Liver (tissue), 8 donors: ENCODE measurements at regions not wholly inside any gene's neighbourhood (a gene's known extent, or its start where the extent isn't known, plus 50 kb on each side); places are given as distances from the start of the nearest gene placed in this dataset.

Experiments used
- DNase-seq: peaks from one replicate; pipeline ENCODE4 v3.0.0-alpha.2; 2017; ENCODE audit warnings: low spot score
- H3K27ac ChIP-seq, 2 donors: one replicate each; pipeline ENCODE4 v1.7.0; 2013; ENCODE audit warnings: inconsistent platforms in 2 of 2, low read length in 2 of 2, control low read depth in 1 of 2, low read depth in 1 of 2, mild to moderate bottlenecking in 1 of 2
- H3K27me3 ChIP-seq, 4 donors: one replicate each; pipeline versions ENCODE4 v1.6.1 to v1.7.0; 2013; ENCODE audit warnings: low read length in 3 of 4, inconsistent platforms in 1 of 4, mild to moderate bottlenecking in 1 of 4, moderate library complexity in 1 of 4; ENCODE audit not compliant: control insufficient read depth in 4 of 4, insufficient read depth in 4 of 4
- H3K36me3 ChIP-seq, 4 donors: one replicate each; pipeline versions ENCODE4 v1.6.1 to v1.7.0; 2013; ENCODE audit warnings: low read length in 3 of 4, mild to moderate bottlenecking in 3 of 4, low read depth in 1 of 4, moderate library complexity in 1 of 4; ENCODE audit not compliant: control insufficient read depth in 4 of 4, insufficient read depth in 3 of 4
- H3K4me1 ChIP-seq, 4 donors: one replicate each; pipeline versions ENCODE4 v1.6.1 to v1.7.0; 2013; ENCODE audit warnings: low read length in 3 of 4, mild to moderate bottlenecking in 3 of 4, moderate library complexity in 1 of 4; ENCODE audit not compliant: control insufficient read depth in 4 of 4, insufficient read depth in 4 of 4
- H3K4me3 ChIP-seq, 3 donors: one replicate each; pipeline versions ENCODE4 v1.6.1 to v1.7.0; 2013; ENCODE audit warnings: low read length in 3 of 3, control low read depth in 1 of 3, low read depth in 1 of 3, mild to moderate bottlenecking in 1 of 3
- H3K9ac ChIP-seq, 2 donors: one replicate each; pipeline ENCODE4 v1.7.0; 2013; ENCODE audit warnings: low read length in 2 of 2, mild to moderate bottlenecking in 2 of 2, moderate library complexity in 2 of 2, control low read depth in 1 of 2, low read depth in 1 of 2
- H3K9me3 ChIP-seq, 4 donors: one replicate each; pipeline versions ENCODE4 v1.6.1 to v1.7.0; 2013; ENCODE audit warnings: low read length in 3 of 4; ENCODE audit not compliant: control insufficient read depth in 4 of 4
- ATF3 ChIP-seq: IDR thresholded peaks from 2 replicates; pipeline ENCODE4 v1.6.1; 2016; ENCODE audit warnings: antibody characterized with exemption
- CTCF ChIP-seq: fragments of 150-350 bp; IDR thresholded peaks from 2 replicates; pipeline ENCODE4 v1.5.1; 2017; ENCODE audit warnings: improper control_type of control experiment, low read depth, low read length; ENCODE audit not compliant: missing input control
- EGR1 ChIP-seq, 2 donors: IDR thresholded peaks; 2 replicates each; pipeline ENCODE4 v1.6.1; 2016 to 2018; ENCODE audit warnings: antibody characterized with exemption in 2 of 2, low read depth in 2 of 2
- FOXA1 ChIP-seq: IDR thresholded peaks from 2 replicates; pipeline ENCODE4 v1.6.1; 2016; ENCODE audit warnings: antibody characterized with exemption
- FOXA2 ChIP-seq: IDR thresholded peaks from 2 replicates; pipeline ENCODE4 v1.6.1; 2016; ENCODE audit warnings: antibody characterized with exemption
- GABPA ChIP-seq, 2 donors: IDR thresholded peaks in 1 of 2; conservative IDR thresholded peaks in 1 of 2; 2 replicates each; pipeline ENCODE4 v1.6.1; 2016; ENCODE audit warnings: antibody characterized with exemption in 2 of 2, mild to moderate bottlenecking in 1 of 2, moderate library complexity in 1 of 2
- HNF4A ChIP-seq, 2 donors: conservative IDR thresholded peaks; 2 replicates each; pipeline ENCODE4 v1.6.1; 2016; ENCODE audit warnings: antibody characterized with exemption in 2 of 2, mild to moderate bottlenecking in 2 of 2
- HNF4G ChIP-seq: IDR thresholded peaks from 2 replicates; pipeline ENCODE4 v1.6.1; 2016; ENCODE audit warnings: antibody characterized with exemption
- JUND ChIP-seq, 2 donors: IDR thresholded peaks; 2 replicates each; pipeline ENCODE4 v1.6.1; 2016; ENCODE audit warnings: antibody characterized with exemption in 2 of 2
- MAX ChIP-seq: IDR thresholded peaks from 2 replicates; pipeline ENCODE4 v1.6.1; 2016; ENCODE audit warnings: antibody characterized with exemption
- NR2F2 ChIP-seq: IDR thresholded peaks from 2 replicates; pipeline ENCODE4 v1.6.1; 2016; ENCODE audit warnings: antibody characterized with exemption
- RAD21 ChIP-seq, 2 donors: IDR thresholded peaks; 2 replicates each; pipeline ENCODE4 v1.6.1; 2016; ENCODE audit warnings: antibody characterized with exemption in 2 of 2, mild to moderate bottlenecking in 2 of 2
- REST ChIP-seq: IDR thresholded peaks from 2 replicates; pipeline ENCODE4 v1.6.1; 2016; ENCODE audit warnings: antibody characterized with exemption, mild to moderate bottlenecking
- RXRA ChIP-seq, 2 donors: IDR thresholded peaks; 2 replicates each; pipeline ENCODE4 v1.6.1; 2017 to 2018; ENCODE audit warnings: antibody characterized with exemption in 2 of 2, mild to moderate bottlenecking in 1 of 2
- SP1 ChIP-seq: IDR thresholded peaks from 2 replicates; pipeline ENCODE4 v1.6.1; 2018; ENCODE audit warnings: antibody characterized with exemption, mild to moderate bottlenecking
- TAF1 ChIP-seq: conservative IDR thresholded peaks from 2 replicates; pipeline ENCODE4 v1.6.1; 2016; ENCODE audit warnings: antibody characterized with exemption, mild to moderate bottlenecking
- YY1 ChIP-seq: IDR thresholded peaks from 2 replicates; pipeline ENCODE4 v1.6.1; 2016; ENCODE audit warnings: antibody characterized with exemption, mild to moderate bottlenecking
- ZBTB33 ChIP-seq: IDR thresholded peaks from 2 replicates; pipeline ENCODE4 v1.6.1; 2016; ENCODE audit warnings: antibody characterized with exemption
- WGBS: extraction: QIAGEN DNeasy Blood & Tissue Kit; methylation state at CpG from one replicate; pipeline ENCODE4 v1.1.7; 2013; 5-methylcytosine and 5-hydroxymethylcytosine counted together
- donor health status: healthy.
- donor health status: healthy.
- donor health status: healthy.
- donor health status: healthy.
- donor health status: healthy.

GRCh38 chr15:81475926-81476325, 101.9 kb upstream of the TMC3 start:
- Histone ChIP-seq H3K9ac (no peak overlapping the region), H3K9me3 (no peaks in the 10 kb centered on the region), H3K4me1 (no peaks in the 10 kb centered on the region), H3K27me3 (no peaks in the 10 kb centered on the region), H3K4me3 (no peak overlapping the region), H3K36me3 (no peaks in the 10 kb centered on the region), H3K27ac (no peak overlapping the region)
- no peak for DNase-seq
- TF ChIP-seq MAX = no peak
- no peak for TF ChIP-seq YY1
- TF ChIP-seq NR2F2 = no peak
- no peak for TF ChIP-seq RXRA (IDR thresholded peaks at IDR 0.05)
- TF ChIP-seq EGR1 (IDR thresholded peaks at IDR 0.05; ENCODE audit: low read depth in 2 of 2) = no peak
- no peak for TF ChIP-seq GABPA (IDR thresholded peaks at IDR 0.05 in 1 of 2, conservative IDR thresholded peaks at IDR 0.05 in 1 of 2)
- TF ChIP-seq ZBTB33 = no peak
- TF ChIP-seq FOXA2 = no peak
- no peak for TF ChIP-seq CTCF
- no peak for TF ChIP-seq TAF1
- no peak for TF ChIP-seq REST
- no peak for TF ChIP-seq HNF4G
- no peak for TF ChIP-seq FOXA1
- no peak for TF ChIP-seq RAD21 (IDR thresholded peaks at IDR 0.05)
- TF ChIP-seq ATF3 = no peak
- no peak for TF ChIP-seq SP1
- TF ChIP-seq HNF4A (conservative IDR thresholded peaks at IDR 0.05) = no peak
- TF ChIP-seq JUND (IDR thresholded peaks at IDR 0.05) = no peak
- WGBS = 65% methylated on average over 1 of the region's 1 CpG

GRCh38 chr15:81475471-81475870, 101.5 kb upstream of the TMC3 start:
- H3K9ac ChIP-seq = no peak overlapping the region
- H3K9me3 ChIP-seq = no peaks in the 10 kb centered on the region
- WGBS = 91% methylated on average over 2 of the region's 2 CpGs
- H3K27ac ChIP-seq = no peak overlapping the region
- H3K36me3 ChIP-seq = no peaks in the 10 kb centered on the region
- H3K4me1 ChIP-seq = no peaks in the 10 kb centered on the region
- H3K4me3 ChIP-seq = no peak overlapping the region
- no peaks in the 10 kb centered on the region for H3K27me3 ChIP-seq
- TF ChIP-seq MAX (no peak), EGR1 (IDR thresholded peaks at IDR 0.05; ENCODE audit: low read depth in 2 of 2) (no peak), FOXA2 (no peak), REST (no peak), HNF4G (no peak), GABPA (IDR thresholded peaks at IDR 0.05 in 1 of 2, conservative IDR thresholded peaks at IDR 0.05 in 1 of 2) (no peak)
- DNase-seq = no peak
